ENCODE measurements at regions not wholly inside any gene's neighbourhood (a gene's known extent, or its start where the extent isn't known, plus 50 kb on each side); places are given as distances from the start of the nearest gene placed in this dataset.

DNA sequence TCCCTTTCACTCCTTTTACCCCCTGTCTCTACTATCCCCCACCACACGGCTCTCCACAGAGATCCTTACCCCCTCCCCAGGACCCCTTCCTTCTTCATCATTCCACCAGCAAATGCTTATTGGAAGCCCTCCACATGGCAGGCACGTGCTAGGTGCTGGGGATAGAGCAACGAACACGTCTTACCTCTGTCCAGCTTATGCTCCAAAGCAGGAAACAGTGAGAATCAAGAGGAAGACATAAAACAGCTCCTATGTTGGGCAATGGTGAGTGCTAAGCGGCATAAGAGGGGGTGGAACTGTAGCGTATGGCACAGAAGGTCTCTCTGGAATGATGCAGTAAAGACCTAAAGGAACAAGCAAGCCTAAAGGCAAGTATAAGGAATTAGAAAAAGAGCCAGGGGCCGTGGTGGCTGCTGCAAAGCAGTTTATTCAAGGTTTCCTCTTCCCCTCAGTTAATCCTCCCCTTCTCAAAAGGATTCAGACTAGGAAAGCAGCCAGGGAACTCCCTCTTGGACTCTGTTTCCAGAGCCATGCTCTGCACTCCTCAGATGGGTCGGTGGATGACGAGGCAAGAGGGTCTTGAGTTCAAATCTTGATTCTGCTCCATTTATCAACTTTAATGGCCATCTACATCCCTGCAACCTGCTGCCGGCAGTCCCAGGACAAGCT is 289.4 kb downstream of the FOXO1 start:
- DNase-seq, result no peak

DNA sequence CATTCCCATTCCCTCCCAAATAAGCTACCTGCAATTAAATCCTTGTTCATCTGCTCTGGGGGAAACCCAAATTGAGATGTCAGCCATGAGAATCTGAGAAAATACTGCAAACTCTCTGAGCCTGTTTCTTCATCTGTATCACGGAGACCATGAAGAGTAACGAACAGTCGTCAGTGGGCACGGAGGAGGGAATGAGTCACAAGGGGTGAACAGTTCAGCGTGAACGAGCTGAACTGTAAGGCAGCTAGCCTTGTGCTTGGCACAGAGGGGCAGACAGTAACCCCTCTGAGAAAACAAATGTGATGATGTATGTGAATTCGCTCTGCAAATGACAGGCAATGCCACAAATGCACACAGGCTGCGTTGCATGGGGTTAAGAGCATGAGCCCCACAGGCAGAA is 288.7 kb downstream of the FOXO1 start:
- no peak for DNase-seq

DNA sequence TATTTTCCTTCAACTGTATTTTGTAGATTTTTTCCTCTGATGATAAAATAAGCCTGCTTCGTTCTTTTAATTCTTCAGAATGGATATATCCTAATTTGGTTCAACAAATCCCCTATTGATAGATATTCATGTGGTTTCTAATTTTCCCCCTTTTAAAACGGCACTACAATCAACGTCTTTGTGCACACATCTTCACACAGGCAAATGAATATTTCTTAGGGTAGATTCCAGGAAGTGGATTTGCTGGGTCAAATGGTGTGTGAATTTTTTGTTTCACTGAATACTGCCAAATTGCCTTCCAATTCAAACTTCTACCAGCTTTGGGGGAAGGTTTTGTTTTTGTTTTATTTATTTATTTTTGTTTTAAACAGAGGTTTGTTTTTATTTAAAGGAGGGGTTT is 287.2 kb downstream of the FOXO1 start:
- DNase-seq, result no peak

DNA sequence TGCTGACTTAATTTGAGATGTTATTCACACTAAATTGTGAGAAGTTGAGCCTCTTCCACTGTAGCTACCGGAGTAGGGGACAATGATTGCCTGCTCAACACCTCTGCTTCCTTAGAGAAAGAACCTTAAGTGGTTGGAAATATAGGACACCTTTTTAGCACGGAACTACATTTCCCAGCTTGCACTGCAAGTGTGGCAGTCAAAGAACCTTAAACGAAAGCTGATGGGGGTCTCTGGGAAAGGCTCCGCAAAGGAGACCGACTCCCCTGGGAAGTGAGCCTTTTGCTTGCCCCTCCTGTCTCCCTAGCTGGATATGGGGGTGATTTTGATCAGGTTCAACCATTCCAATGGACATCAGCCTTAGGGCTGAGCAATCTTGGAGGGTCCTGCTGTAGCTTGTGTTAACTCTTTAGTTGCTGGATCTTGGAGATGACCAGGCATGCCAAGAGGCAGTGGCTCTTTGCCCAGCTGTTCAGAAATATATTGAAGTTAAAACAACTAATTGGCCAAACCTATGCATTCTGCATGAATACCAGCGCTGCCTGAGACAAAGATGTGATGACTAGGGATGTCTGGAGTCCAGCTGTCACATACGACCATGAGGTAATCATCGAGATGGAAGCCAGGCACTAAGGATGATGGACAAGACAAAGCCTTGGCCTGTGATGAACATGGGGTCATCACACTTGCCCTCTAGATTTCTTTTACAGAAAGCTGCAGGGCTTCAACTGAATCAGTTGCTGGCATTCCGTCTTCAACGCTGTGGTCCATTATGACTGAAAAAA is 286.5 kb downstream of the FOXO1 start:
- DNase-seq, result no peak

DNA sequence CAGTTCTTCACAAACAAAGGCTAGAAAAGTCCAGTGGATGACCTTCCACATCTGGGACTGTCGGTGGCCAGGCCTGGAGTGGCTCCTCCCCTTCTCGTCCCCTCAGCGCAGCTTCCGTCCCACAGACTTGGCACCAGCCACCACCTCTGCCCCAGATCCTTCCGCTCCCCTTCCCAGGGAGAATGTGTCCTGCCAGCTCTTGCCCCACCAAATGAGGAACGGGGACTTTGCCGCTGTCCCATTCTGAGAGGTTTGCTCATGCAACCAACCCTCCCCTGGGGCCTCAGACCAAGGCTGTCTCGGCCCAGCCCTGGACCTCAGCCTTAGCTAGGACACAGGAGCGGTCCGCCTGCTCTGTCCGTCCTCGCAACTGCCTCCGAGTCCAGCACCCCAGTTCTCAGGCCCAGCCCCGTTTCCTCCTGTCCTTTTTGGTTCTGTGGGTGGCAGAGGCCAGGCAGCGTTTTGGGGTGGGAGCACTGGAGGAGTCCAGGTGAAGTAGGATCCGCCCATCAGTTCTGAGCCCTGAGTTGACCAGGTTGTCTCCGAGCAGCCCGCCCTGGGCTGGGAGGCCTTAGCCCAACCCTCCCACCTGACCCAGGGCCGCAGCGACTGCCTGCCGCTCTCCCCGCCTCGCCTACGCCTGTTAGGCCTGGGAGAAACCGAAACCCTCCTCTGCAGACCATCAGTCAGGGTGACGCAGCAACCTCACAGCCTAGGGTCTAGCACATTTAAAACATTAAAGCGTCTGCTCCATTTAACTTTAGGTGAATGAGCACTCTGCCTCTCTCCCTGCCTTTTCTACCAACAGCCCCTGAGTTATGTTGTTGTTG is 284.3 kb downstream of the FOXO1 start:
- no peak for DNase-seq

DNA sequence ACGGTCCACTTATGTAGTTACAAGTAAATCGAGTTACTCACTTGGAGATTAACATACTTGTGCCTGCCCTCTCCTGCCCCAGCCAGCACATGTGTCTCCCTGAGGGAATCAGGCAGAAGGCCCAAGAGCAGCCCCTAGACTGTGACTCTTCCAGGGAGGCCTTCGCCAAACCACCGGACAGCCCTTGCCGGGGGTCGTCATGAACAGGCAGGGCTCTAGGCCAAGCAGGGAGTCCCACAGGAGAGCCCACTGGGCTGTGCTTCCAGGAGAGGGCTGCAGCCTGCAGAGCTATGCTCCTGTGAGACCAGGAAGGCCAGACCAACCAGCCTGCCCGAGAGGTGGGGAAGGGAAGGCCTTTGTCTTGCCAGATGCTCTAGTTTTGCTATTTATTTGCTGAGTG is 283.3 kb downstream of the FOXO1 start:
- DNase-seq, result no peak

DNA sequence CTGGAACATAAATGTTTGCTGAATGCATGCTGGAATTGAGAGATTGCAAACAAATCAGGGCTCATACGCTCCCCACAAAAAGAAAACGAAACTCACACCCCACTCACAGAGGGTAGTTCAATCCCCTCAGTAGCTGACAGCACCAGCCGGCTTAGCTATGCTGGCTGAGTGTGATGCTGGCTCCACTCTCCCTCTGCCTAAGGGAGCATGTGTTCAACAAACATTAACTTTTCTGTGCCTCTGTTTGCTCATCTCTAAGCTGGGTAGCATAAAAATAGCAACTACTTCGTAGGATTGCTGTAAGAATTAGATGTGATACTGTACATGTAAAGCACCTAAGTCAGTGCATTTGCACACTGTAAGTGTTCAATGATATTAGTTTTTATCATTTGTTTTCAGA is 282.6 kb downstream of the FOXO1 start:
- DNase-seq, result peak; percentile 20

DNA sequence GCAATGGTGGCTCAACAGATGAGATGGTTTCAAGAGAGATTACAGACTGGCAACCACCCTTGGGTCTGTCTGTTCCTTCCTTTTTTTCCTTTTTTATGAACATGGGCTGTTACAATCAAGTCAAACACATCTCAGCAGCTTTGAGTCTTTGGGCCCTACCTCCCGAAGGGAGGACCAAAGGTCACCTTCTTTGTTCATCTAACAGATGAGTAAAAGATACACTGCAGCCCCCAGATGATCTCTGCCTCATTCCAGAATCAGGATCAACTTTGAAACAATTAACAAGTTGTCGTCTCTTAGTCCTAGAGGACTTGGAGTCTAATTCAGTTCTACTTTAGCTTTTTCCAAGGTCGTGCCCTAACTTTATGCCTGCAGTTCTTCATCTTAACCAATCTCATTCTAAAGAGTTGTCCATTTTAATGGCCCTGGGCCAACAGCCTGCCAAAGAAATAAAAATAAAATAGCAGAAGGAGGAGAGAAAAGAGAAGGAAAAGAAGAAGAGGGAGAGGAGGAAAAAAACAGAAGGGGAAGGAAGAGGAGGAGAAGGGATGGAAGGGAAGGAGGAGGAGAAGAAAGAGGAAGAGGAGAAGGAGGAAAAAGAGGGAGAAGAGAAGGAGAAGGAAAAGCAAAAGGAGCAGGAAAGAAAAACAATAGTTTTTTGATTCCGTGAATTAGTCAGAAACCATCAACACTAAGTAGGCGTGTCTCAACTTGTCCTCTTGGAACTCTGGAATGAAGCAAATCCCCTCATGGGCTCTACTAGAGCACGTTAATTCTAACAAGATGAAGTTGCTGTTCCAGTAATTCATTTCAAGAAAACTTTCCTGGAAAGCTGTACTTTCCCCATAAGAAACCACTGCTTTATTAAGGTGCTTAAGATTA is 281.2 kb downstream of the FOXO1 start:
- DNase-seq, result no peak

DNA sequence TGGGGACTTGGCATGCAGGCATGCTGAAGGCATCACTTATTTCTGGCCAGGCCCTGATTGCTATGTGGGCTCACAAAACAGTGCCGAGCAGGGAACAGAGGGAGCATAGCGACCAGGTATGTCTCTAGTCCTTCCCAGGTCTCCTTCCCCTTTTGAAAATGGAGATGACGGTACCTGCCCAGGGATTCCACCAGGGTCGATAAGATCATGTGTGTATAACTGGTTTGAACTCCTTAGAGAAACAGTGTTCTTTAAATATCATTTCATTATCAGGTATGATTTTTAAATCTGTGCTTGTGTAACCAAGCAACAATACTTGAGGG is 280.6 kb downstream of the FOXO1 start:
- DNase-seq, result no peak

DNA sequence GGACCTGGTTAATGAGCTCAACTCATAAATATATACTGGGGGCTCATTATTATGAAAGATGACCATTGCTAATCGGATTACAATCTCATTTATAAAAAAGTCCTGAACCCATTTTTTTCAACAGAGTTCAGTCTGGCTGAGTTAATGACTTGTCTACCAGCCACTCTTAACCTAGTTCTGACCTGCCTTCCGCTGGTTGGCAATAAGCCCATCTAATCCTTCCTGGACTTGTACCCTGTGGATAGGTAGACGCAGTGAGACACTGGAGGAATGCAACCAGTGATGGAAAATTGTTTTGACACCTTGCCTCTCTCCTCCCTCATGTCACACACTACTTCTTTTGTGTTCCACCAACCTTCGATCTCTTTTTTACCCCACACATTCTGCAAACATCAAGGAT is 279.9 kb downstream of the FOXO1 start:
- DNase-seq, result no peak

DNA sequence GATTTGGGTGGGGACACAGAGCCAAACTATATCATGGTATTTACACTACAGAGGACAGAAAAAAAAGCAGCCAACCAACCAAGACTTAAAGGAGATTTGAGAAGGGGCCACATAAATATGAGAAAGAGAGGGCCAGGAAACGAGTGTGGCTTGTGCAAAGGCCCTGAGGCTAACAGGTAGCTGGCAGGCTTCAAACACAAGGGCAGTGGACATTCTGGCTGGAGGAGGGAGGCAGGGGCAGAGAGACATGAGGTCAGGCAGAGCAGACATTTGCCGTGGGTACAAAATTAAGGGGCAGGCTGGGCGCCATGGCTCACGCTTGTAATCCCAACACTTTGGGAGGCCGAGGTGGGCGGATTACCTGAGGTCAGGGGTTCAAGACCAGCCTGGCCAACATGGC is 278.7 kb downstream of the FOXO1 start:
- DNase-seq, result no peak

DNA sequence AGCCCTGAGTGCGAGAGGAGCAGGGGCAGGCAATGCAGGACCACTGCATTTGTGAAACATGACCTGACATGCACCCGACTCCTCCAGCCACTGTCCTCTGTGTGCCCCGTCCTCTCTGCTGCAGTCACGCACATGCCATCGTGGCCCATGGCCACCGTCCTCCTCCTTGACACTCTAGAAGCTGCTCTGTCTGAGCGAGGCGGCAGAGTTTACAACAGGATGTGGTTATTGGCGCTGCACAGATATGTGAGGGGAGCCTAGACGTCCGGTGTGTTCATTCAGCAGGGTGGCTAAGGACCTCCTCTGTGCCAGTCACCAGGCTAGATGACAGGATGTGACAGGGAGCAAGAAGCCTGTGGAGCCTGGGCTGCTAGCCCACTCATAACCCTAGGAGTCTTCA is 277.8 kb downstream of the FOXO1 start:
- peak; percentile 91 for DNase-seq

DNA sequence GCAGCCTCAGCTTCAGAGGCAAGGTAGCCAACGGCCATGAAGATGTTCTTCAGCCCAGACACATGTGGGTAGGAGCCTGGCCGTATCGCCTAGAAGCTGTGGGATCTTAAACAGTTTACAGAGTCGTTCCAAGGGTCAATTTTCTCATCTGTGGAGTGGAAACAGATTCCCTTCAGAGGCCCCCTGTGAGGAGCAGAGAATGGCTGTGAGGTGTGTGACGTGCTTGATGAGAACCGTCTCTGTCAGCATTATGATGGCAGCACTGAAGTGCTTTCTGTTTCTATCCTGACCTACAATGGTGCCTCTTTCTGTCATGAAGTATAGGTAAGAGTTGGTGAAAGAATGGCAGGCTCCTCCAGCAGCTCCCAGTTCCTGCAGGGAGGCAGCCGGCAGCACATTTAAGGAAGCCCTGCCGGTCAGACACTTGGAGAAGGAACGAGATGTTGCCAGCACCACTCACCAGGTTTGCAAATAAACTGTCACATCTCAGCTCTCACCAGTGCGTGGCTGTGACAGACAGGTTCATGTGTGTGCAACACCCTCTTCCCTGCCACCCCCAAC is 277.3 kb downstream of the FOXO1 start:
- DNase-seq, result peak; percentile 72

DNA sequence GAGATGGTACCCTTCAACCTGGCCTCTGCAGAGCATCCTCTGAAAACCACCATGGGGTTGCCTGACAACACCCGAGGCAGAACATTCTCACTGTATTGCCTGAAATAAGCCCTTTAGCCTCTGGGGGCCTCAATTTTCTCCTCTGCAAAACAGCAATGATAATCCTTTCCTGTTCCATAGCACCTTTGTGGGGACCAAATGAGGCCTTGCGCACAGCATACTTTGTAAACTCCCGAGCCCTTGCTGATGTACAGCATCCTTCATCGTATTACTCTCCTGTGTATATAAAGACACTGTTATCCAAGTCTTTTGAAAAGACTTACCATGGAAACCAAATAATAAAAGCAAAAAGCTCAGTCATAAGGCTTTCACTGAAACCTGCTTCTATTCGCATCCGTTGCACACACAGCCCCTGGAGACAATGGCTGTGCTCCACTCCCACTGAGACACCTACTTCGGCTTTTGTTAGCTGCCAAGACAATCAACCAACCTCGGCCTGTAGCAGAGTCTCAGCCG is 276.0 kb downstream of the FOXO1 start:
- DNase-seq, result no peak

DNA sequence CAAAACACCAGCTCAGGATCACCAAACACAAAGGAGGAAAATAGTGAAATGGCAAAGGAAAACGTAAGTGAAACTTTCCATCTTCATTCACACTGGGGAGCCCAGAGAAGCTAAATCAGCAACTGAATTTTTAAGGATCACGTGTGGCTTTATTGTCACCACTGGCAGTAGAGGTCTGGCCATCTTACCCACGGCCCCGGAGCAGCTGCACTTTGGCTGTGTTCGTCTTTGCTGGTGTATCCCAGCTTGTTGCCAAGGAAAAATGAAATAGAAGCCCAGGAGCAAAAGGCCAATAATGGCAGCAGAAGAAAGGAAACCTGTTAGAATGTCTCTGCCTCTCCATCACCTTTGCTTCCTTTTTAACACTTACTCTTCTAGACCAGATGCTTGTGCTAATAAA is 274.7 kb downstream of the FOXO1 start:
- no peak for DNase-seq

DNA sequence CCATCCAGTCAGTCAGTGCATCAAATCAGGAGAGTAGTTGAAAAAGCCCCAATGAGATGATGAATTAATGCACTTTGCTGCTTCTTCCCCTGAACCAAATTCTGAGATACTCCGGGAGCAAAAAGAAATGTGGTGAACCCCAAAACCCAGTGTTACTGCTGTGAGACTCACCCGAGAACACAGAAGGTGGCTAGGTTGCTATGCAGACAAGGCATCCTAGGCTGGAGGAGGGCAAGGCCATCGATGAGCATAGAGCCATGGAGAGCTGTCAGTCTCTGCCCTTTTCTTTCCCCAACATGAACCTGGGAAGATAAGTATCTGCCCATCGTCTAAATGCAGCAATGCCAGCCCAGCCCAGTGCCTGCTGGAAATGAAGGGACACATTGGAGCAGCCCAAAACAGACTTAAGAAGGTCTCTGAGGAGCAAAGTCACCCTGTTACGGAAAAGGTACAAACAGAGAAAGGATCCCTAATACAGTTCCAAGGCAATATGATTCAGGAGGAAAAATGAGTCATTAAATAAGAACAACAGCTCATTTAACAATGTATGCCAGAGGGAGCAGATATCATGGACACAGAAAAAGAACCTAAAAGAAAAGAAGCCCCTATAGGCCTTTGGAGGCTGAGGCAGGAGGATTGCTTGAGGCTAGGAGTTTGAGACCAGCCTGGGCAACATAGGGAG is 272.0 kb downstream of the FOXO1 start:
- DNase-seq, result no peak

DNA sequence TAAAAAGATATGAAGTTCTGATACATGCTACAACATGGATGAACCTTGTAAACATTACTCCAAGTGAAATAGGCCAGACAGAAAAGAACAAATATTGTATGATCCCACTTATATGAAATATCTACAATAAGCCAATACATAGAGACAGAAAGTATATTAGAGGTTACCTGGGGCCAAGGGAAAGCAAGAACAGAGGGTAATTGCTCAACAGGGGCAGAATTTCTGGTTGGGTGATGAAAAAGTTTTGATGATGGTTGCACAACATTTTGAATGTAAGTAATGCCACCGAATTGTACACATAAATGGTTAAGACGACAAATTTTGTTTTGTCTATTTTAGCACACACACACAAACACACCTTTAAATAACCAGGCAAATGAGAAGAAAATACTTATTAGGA is 268.4 kb downstream of the FOXO1 start:
- DNase-seq, result no peak

DNA sequence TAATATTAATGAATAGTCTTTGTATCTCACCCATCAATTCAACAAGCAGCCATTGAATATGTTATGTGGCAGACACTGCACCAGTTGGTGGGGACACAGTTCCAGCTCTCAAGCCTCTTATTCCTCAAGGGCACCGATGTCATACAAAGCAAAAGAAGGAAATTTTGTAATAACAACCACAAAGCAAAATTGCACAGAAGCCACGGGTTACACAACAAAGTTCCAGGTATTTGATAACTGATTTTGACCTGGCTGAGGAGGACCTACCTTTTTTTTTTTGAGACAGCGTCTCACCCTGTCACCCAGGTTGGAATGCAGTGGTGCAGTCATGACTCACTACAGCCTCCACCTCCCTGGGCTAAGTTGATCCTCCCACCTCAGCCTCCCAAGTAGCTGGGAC is 266.7 kb downstream of the FOXO1 start:
- DNase-seq, result no peak

DNA sequence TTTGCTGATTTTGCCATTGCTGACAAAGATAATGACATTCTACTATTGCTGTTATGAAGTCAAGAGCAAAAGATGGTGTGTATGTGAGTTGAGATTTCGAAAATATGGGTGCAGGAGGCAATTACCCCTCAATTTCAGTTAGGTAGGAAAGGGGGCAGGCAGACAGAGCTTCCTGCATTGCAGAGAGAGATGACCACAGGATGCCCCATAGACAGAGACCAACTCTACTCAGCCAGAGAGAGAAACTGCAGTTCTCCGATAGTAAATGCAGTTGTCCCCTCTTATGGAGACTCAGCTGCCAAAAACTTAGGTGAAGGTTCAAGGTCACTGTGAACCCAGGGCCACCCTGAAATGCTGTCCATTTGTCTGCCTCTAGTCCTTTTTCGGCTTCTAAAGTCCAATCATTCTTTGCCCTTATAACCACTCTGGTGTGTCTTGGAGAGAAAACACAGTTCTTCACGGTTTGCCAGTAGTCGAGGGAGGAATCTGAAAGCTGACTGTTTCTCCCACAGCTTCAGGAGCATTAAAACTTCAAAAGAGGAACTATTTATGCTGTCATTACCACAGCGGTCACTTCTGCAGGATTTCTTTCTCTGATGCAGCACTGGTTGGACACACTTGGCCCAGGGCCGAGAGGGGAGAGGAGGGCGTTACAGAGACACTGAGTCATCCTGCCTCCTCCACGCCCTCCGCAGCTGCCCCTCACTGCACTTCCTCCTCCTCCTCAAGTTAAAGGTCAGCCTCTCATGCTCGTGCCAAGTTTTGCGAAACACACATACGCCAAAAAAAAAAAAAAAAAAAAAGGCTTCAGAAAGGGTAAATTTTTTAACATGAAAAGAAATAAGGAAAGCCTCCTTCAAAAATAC is 264.3 kb downstream of the FOXO1 start:
- DNase-seq, result peak; percentile 48

DNA sequence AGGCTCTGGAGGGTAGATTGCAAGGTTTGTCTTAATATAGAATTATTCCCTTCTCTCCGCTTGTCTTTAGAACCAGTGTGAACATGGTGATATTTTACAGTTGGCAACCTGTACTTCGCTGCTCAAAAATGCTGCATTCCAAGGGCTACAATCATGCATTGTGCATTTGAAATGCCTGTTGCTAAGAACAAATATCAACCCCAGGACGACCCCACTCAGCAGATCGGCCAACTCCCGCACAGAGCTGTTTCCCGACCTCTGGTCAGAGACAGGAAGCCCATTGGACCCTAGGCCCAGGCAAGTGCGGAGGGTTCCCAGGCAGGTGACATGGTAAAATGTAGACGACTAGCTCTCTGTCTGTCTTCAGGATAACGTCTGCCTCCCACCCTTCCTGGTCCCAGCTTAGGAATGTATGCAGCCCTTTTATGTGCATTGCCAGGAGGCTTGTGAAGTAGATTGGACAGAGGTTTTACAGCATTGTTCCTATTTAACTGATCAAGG is 263.5 kb downstream of the FOXO1 start:
- no peak for DNase-seq
